Liver (tissue), 8 donors: ENCODE measurements at regions not wholly inside any gene's neighbourhood (a gene's known extent, or its start where the extent isn't known, plus 50 kb on each side); places are given as distances from the start of the nearest gene placed in this dataset.

Experiments
- DNase-seq: peaks from one replicate; pipeline ENCODE4 v3.0.0-alpha.2; 2017; ENCODE audit warnings: low spot score
- H3K27ac ChIP-seq, 2 donors: one replicate each; pipeline ENCODE4 v1.7.0; 2013; ENCODE audit warnings: inconsistent platforms in 2 of 2, low read length in 2 of 2, control low read depth in 1 of 2, low read depth in 1 of 2, mild to moderate bottlenecking in 1 of 2
- H3K27me3 ChIP-seq, 4 donors: one replicate each; pipeline versions ENCODE4 v1.6.1 to v1.7.0; 2013; ENCODE audit warnings: low read length in 3 of 4, inconsistent platforms in 1 of 4, mild to moderate bottlenecking in 1 of 4, moderate library complexity in 1 of 4; ENCODE audit not compliant: control insufficient read depth in 4 of 4, insufficient read depth in 4 of 4
- H3K36me3 ChIP-seq, 4 donors: one replicate each; pipeline versions ENCODE4 v1.6.1 to v1.7.0; 2013; ENCODE audit warnings: low read length in 3 of 4, mild to moderate bottlenecking in 3 of 4, low read depth in 1 of 4, moderate library complexity in 1 of 4; ENCODE audit not compliant: control insufficient read depth in 4 of 4, insufficient read depth in 3 of 4
- H3K4me1 ChIP-seq, 4 donors: one replicate each; pipeline versions ENCODE4 v1.6.1 to v1.7.0; 2013; ENCODE audit warnings: low read length in 3 of 4, mild to moderate bottlenecking in 3 of 4, moderate library complexity in 1 of 4; ENCODE audit not compliant: control insufficient read depth in 4 of 4, insufficient read depth in 4 of 4
- H3K4me3 ChIP-seq, 3 donors: one replicate each; pipeline versions ENCODE4 v1.6.1 to v1.7.0; 2013; ENCODE audit warnings: low read length in 3 of 3, control low read depth in 1 of 3, low read depth in 1 of 3, mild to moderate bottlenecking in 1 of 3
- H3K9ac ChIP-seq, 2 donors: one replicate each; pipeline ENCODE4 v1.7.0; 2013; ENCODE audit warnings: low read length in 2 of 2, mild to moderate bottlenecking in 2 of 2, moderate library complexity in 2 of 2, control low read depth in 1 of 2, low read depth in 1 of 2
- H3K9me3 ChIP-seq, 4 donors: one replicate each; pipeline versions ENCODE4 v1.6.1 to v1.7.0; 2013; ENCODE audit warnings: low read length in 3 of 4; ENCODE audit not compliant: control insufficient read depth in 4 of 4
- ATF3 ChIP-seq: IDR thresholded peaks from 2 replicates; pipeline ENCODE4 v1.6.1; 2016; ENCODE audit warnings: antibody characterized with exemption
- CTCF ChIP-seq: fragments of 150-350 bp; IDR thresholded peaks from 2 replicates; pipeline ENCODE4 v1.5.1; 2017; ENCODE audit warnings: improper control_type of control experiment, low read depth, low read length; ENCODE audit not compliant: missing input control
- EGR1 ChIP-seq, 2 donors: IDR thresholded peaks; 2 replicates each; pipeline ENCODE4 v1.6.1; 2016 to 2018; ENCODE audit warnings: antibody characterized with exemption in 2 of 2, low read depth in 2 of 2
- FOXA2 ChIP-seq: IDR thresholded peaks from 2 replicates; pipeline ENCODE4 v1.6.1; 2016; ENCODE audit warnings: antibody characterized with exemption
- GABPA ChIP-seq, 2 donors: IDR thresholded peaks in 1 of 2; conservative IDR thresholded peaks in 1 of 2; 2 replicates each; pipeline ENCODE4 v1.6.1; 2016; ENCODE audit warnings: antibody characterized with exemption in 2 of 2, mild to moderate bottlenecking in 1 of 2, moderate library complexity in 1 of 2
- HNF4A ChIP-seq, 2 donors: conservative IDR thresholded peaks; 2 replicates each; pipeline ENCODE4 v1.6.1; 2016; ENCODE audit warnings: antibody characterized with exemption in 2 of 2, mild to moderate bottlenecking in 2 of 2
- HNF4G ChIP-seq: IDR thresholded peaks from 2 replicates; pipeline ENCODE4 v1.6.1; 2016; ENCODE audit warnings: antibody characterized with exemption
- JUND ChIP-seq, 2 donors: IDR thresholded peaks; 2 replicates each; pipeline ENCODE4 v1.6.1; 2016; ENCODE audit warnings: antibody characterized with exemption in 2 of 2
- NR2F2 ChIP-seq: IDR thresholded peaks from 2 replicates; pipeline ENCODE4 v1.6.1; 2016; ENCODE audit warnings: antibody characterized with exemption
- RAD21 ChIP-seq, 2 donors: IDR thresholded peaks; 2 replicates each; pipeline ENCODE4 v1.6.1; 2016; ENCODE audit warnings: antibody characterized with exemption in 2 of 2, mild to moderate bottlenecking in 2 of 2
- REST ChIP-seq: IDR thresholded peaks from 2 replicates; pipeline ENCODE4 v1.6.1; 2016; ENCODE audit warnings: antibody characterized with exemption, mild to moderate bottlenecking
- RXRA ChIP-seq, 2 donors: IDR thresholded peaks; 2 replicates each; pipeline ENCODE4 v1.6.1; 2017 to 2018; ENCODE audit warnings: antibody characterized with exemption in 2 of 2, mild to moderate bottlenecking in 1 of 2
- SP1 ChIP-seq: IDR thresholded peaks from 2 replicates; pipeline ENCODE4 v1.6.1; 2018; ENCODE audit warnings: antibody characterized with exemption, mild to moderate bottlenecking
- TAF1 ChIP-seq: conservative IDR thresholded peaks from 2 replicates; pipeline ENCODE4 v1.6.1; 2016; ENCODE audit warnings: antibody characterized with exemption, mild to moderate bottlenecking
- YY1 ChIP-seq: IDR thresholded peaks from 2 replicates; pipeline ENCODE4 v1.6.1; 2016; ENCODE audit warnings: antibody characterized with exemption, mild to moderate bottlenecking
- ZBTB33 ChIP-seq: IDR thresholded peaks from 2 replicates; pipeline ENCODE4 v1.6.1; 2016; ENCODE audit warnings: antibody characterized with exemption
- WGBS: extraction: QIAGEN DNeasy Blood & Tissue Kit; methylation state at CpG from one replicate; pipeline ENCODE4 v1.1.7; 2013; 5-methylcytosine and 5-hydroxymethylcytosine counted together
- donor health status: healthy.
- donor health status: healthy.
- donor health status: healthy.
- donor health status: healthy.
- donor health status: healthy.

GRCh38 chrX:148363471-148364235, 136.8 kb upstream of the AFF2 start (continued):
- TF ChIP-seq GABPA (IDR thresholded peaks at IDR 0.05 in 1 of 2, conservative IDR thresholded peaks at IDR 0.05 in 1 of 2) = no peak
- TF ChIP-seq JUND (IDR thresholded peaks at IDR 0.05) = no peak
- TF ChIP-seq TAF1 = no peak
- TF ChIP-seq NR2F2 = no peak
- TF ChIP-seq YY1 = peak; percentile 82
- TF ChIP-seq RXRA (IDR thresholded peaks at IDR 0.05) = peak; percentile 34
- TF ChIP-seq REST = peak; percentile 24

- no peak for DNase-seq
- Histone ChIP-seq H3K4me1 (peaks cover 3 to 11% (median 4%) of the 10 kb centered on the region in 4 donors), H3K27ac (no peak overlapping the region), H3K27me3 (peaks cover 0 to 3% (median 0%) of the 10 kb centered on the region in 4 donors), H3K9me3 (no peaks in the 10 kb centered on the region), H3K4me3 (no peak overlapping the region), H3K36me3 (no peaks in the 10 kb centered on the region), H3K9ac (no peak overlapping the region)
- 81% methylated on average over 2 of the region's 2 CpGs for WGBS
- no peak for TF ChIP-seq ATF3
Observed at GRCh38 chrX:148365233-148365632, 135.2 kb upstream of the AFF2 start.

- H3K27ac ChIP-seq = no peak overlapping the region
- no peak for DNase-seq
- no peak overlapping the region for H3K9ac ChIP-seq
- WGBS = 60% methylated on average over 3 of the region's 3 CpGs
- peaks cover 0 to 3% (median 0%) of the 10 kb centered on the region in 4 donors for H3K27me3 ChIP-seq
- no peak overlapping the region for H3K4me3 ChIP-seq
- H3K36me3 ChIP-seq = no peaks in the 10 kb centered on the region
- TF ChIP-seq EGR1 (IDR thresholded peaks at IDR 0.05; ENCODE audit: low read depth in 2 of 2) (no peak), FOXA2 (no peak), ZBTB33 (no peak), JUND (IDR thresholded peaks at IDR 0.05) (no peak), SP1 (no peak), REST (no peak), HNF4G (no peak), RAD21 (IDR thresholded peaks at IDR 0.05) (no peak), CTCF (no peak), GABPA (IDR thresholded peaks at IDR 0.05 in 1 of 2, conservative IDR thresholded peaks at IDR 0.05 in 1 of 2) (no peak), HNF4A (conservative IDR thresholded peaks at IDR 0.05) (no peak)
- peaks cover 0 to 3% (median 0%) of the 10 kb centered on the region in 4 donors for H3K9me3 ChIP-seq
- H3K4me1 ChIP-seq = no peaks in the 10 kb centered on the region
Observed at GRCh38 chrX:148371291-148371690, 129.1 kb upstream of the AFF2 start.
